ENCODE measurements at regions not wholly inside any gene's neighbourhood (a gene's known extent, or its start where the extent isn't known, plus 50 kb on each side); places are given as distances from the start of the nearest gene placed in this dataset.

GRCh38 chr13:77831866-77832265 is 86.8 kb downstream of the EDNRB start:
- FAIRE-seq, result no peak
- TF ChIP-seq JUNB (CRISPR knock-in tag; IDR thresholded peaks at IDR 0.05; ENCODE audit: borderline replicate concordance), result no peak
- no peak for TF ChIP-seq ZNF225 (CRISPR knock-in tag; IDR thresholded peaks at IDR 0.05)
- TF ChIP-seq NFYB (CRISPR knock-in tag; IDR thresholded peaks at IDR 0.05), result no peak
- TF ChIP-seq ZNF3 (CRISPR knock-in tag; IDR thresholded peaks at IDR 0.05), result no peak
- ChIA-PET POLR2A (no interaction called here), CTCF (ENCODE audit: low intra/inter-chr PET ratio, low total read pairs) (no interaction called here)
- Histone ChIP-seq H3K79me2 (ENCODE audit: insufficient read depth, low read length) (no peaks in the 10 kb centered on the region), H3K4me1 (ENCODE audit: insufficient read depth, low read length) (no peaks in the 10 kb centered on the region), H2AFZ (ENCODE audit: low read length) (no peak overlapping the region), H3K4me2 (ENCODE audit: low read depth, low read length) (no peak overlapping the region), H3K27me3 (ENCODE audit: control insufficient read depth in 1 of 2, insufficient read depth in 2 of 2, low read length in 2 of 2) (no peaks in the 10 kb centered on the region), H3K4me3 (replicated peaks in 1 of 3; ENCODE audit: insufficient read depth in 1 of 3, low read depth in 2 of 3, low read length in 3 of 3) (no peak overlapping the region), H3K9ac (ENCODE audit: insufficient read depth, low read depth, low read length) (no peak overlapping the region), H3K27ac (ENCODE audit: extremely low read length, insufficient read depth, low read length) (no peak overlapping the region), H4K20me1 (ENCODE audit: insufficient read depth, low read length) (no peaks in the 10 kb centered on the region), H3K36me3 (replicated peaks in 1 of 2; ENCODE audit: control insufficient read depth in 1 of 2, insufficient read depth in 2 of 2, low read length in 2 of 2) (no peaks in the 10 kb centered on the region), H3K9me3 (ENCODE audit: low read length) (no peaks in the 10 kb centered on the region; the same call in 1 of the 2 replicates)
- ATAC-seq, result no peak
- intact Hi-C loops (cut with micrococcal nuclease; ENCODE audit: unreplicated experiment) (no loop called here), in situ Hi-C loops (cut with HindIII; ENCODE audit: extremely low pct_ligation_motif_present, low pct_unique_long_range_greater_than_20kb) (no loop called here)
- no peak for DNase-seq (ENCODE audit: low spot score)
- 1% methylated on average over 5 of the region's 5 CpGs for WGBS (ENCODE audit: low lambda C conversion rate)
- BruUV-seq (replicated peaks), result no TSS peak

- DNase-seq (ENCODE audit: low spot score) (no peak), FAIRE-seq (no peak), ATAC-seq (no peak)
- POLR2A ChIA-PET, result no interaction called here
- no peaks in the 10 kb centered on the region for H3K36me3 ChIP-seq (replicated peaks in 1 of 2; ENCODE audit: control insufficient read depth in 1 of 2, insufficient read depth in 2 of 2, low read length in 2 of 2)
- H3K4me3 ChIP-seq (replicated peaks in 1 of 3; ENCODE audit: insufficient read depth in 1 of 3, low read depth in 2 of 3, low read length in 3 of 3), result no peak overlapping the region
- H3K79me2 ChIP-seq (ENCODE audit: insufficient read depth, low read length), result no peaks in the 10 kb centered on the region
- CTCF ChIA-PET (ENCODE audit: low intra/inter-chr PET ratio, low total read pairs), result no interaction called here
- H3K4me1 ChIP-seq (ENCODE audit: insufficient read depth, low read length), result no peaks in the 10 kb centered on the region
- H3K27ac ChIP-seq (ENCODE audit: extremely low read length, insufficient read depth, low read length), result no peak overlapping the region
- no TSS peak for BruUV-seq (replicated peaks)
- H2AFZ ChIP-seq (ENCODE audit: low read length), result no peak overlapping the region
- H3K9ac ChIP-seq (ENCODE audit: insufficient read depth, low read depth, low read length), result no peak overlapping the region
- H3K9me3 ChIP-seq (ENCODE audit: low read length), result no peaks in the 10 kb centered on the region; the same call in 1 of the 2 replicates
- TF ChIP-seq HNF1B (CRISPR knock-in tag; IDR thresholded peaks at IDR 0.05) (no peak), FOXP4 (CRISPR knock-in tag; IDR thresholded peaks at IDR 0.05) (no peak), HNRNPK (IDR thresholded peaks at IDR 0.05; ENCODE audit: low read depth, low read length, poor library complexity, severe bottlenecking) (peak; percentile 90), PAXIP1 (CRISPR knock-in tag; conservative IDR thresholded peaks at IDR 0.05) (no peak), ZNF34 (CRISPR knock-in tag; IDR thresholded peaks at IDR 0.05; ENCODE audit: borderline replicate concordance) (no peak)
- intact Hi-C loops (cut with micrococcal nuclease; ENCODE audit: unreplicated experiment) (no loop called here), in situ Hi-C loops (cut with HindIII; ENCODE audit: extremely low pct_ligation_motif_present, low pct_unique_long_range_greater_than_20kb) (no loop called here)
- no peak overlapping the region for H3K4me2 ChIP-seq (ENCODE audit: low read depth, low read length)
- no peaks in the 10 kb centered on the region for H4K20me1 ChIP-seq (ENCODE audit: insufficient read depth, low read length)
- H3K27me3 ChIP-seq (ENCODE audit: control insufficient read depth in 1 of 2, insufficient read depth in 2 of 2, low read length in 2 of 2), result no peaks in the 10 kb centered on the region
These were observed 88.7 kb downstream of the EDNRB start for GRCh38 chr13:77829963-77830362.
